ENCODE measurements at regions not wholly inside any gene's neighbourhood (a gene's known extent, or its start where the extent isn't known, plus 50 kb on each side); places are given as distances from the start of the nearest gene placed in this dataset.

DNA sequence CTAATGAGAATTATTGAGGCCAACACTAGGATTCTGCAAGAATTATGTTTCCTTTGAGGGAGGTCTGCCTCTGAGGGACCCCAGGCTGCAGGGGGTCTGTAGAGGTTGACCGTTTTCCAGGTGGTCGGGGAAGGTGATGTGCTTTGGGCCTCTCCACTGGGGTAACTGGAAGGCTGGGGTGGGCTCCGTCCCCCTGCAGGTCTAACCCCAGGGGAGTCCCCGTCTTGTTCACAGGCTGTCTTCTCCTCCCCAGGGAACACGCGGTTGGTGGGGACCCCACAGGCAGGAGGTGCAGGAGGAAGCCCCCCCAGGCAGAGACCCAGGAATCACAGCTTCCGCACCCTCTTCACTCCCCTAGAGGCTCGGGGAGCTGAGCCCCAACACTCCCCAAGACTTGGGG is 726.4 kb downstream of the BRD1 start:
- no peak for DNase-seq (ENCODE audit: low read depth)
- H3K4me3 ChIP-seq (ENCODE audit: low read depth, low read length) = no peak overlapping the region
- TF ChIP-seq, protein P1, sequence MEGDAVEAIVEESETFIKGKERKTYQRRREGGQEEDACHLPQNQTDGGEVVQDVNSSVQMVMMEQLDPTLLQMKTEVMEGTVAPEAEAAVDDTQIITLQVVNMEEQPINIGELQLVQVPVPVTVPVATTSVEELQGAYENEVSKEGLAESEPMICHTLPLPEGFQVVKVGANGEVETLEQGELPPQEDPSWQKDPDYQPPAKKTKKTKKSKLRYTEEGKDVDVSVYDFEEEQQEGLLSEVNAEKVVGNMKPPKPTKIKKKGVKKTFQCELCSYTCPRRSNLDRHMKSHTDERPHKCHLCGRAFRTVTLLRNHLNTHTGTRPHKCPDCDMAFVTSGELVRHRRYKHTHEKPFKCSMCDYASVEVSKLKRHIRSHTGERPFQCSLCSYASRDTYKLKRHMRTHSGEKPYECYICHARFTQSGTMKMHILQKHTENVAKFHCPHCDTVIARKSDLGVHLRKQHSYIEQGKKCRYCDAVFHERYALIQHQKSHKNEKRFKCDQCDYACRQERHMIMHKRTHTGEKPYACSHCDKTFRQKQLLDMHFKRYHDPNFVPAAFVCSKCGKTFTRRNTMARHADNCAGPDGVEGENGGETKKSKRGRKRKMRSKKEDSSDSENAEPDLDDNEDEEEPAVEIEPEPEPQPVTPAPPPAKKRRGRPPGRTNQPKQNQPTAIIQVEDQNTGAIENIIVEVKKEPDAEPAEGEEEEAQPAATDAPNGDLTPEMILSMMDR (IDR thresholded peaks at IDR 0.05; ENCODE audit: control insufficient read depth, extremely low read depth, insufficient read depth) = no peak

DNA sequence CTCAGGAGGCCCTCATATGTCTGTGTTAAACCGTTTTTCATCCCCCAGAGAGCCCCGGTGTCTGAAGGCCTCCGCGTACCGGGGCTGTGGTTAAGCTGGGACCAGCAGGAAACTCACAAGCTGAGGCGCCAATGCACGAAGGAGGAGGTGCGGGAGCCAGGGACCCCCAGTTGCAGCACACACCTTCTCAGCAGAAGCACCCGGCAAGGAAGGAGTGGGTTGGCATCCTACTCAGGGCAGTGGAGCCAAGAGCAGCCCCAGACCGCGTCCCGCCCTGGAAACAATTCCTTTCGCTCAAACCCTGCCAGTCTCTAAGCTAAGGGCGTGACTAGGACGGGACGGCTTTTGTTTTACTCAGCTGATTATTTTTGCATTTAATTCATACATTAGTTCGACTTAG is 726.9 kb downstream of the BRD1 start:
- TF ChIP-seq, protein P1 (IDR thresholded peaks at IDR 0.05; ENCODE audit: control insufficient read depth, extremely low read depth, insufficient read depth) = no peak
- no peak for DNase-seq (ENCODE audit: low read depth)
- no peak overlapping the region for H3K4me3 ChIP-seq (ENCODE audit: low read depth, low read length)

DNA sequence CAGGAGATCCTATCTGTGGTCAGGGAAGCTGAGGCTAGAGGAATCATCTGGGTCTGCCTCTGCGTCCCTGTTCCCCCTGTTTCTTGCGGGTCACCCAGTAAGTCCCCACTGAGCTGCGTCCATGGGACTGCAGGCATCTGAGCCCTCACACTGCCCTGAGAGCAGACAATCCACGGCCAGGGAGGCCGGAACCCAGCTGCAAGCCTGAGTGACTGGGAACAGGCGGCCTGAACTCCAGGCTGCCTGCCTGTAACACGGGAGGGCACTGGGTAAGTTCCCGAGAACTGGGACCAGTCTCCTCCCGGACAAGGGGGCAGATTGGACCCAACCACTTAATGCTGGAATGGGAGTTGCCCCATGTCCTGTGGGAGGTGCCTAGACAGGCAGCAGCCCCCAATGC is 727.4 kb downstream of the BRD1 start:
- no peak overlapping the region for H3K4me3 ChIP-seq (ENCODE audit: low read depth, low read length)
- TF ChIP-seq, protein P1 (IDR thresholded peaks at IDR 0.05; ENCODE audit: control insufficient read depth, extremely low read depth, insufficient read depth) = no peak

DNA sequence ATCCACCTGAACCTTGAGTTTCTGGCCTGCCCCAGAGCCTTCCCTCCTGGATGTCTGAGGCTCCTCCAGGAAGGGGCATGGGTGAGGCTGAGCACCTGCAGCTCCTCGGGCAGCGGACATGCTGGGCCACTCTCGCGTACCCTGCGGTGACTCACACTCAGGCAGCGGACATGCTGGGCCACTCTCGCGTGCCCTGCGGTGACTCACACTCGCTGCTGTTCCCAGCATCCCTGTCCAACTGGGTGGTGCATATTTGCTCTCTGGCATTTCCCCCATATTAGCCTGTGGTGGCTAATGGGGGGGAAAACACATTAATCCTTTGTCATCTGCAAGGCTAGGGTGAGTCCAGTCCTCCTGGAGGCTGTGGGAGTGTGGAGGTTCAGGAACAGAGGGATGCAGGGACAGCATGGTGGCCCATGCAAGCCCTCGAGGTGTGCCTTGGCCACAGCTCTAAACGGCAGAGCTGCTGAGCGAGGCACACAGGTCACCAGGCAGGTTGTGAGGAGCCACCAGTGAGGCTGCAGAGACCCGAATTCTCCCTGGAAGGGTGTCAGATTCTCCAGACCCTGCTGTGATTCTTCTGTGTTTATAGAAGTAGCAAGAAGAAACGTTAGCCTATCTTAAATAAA is 728.1 kb downstream of the BRD1 start:
- no peak overlapping the region for H3K4me3 ChIP-seq (ENCODE audit: low read depth, low read length)
- TF ChIP-seq, protein P1 (IDR thresholded peaks at IDR 0.05; ENCODE audit: control insufficient read depth, extremely low read depth, insufficient read depth) = no peak
- DNase-seq (ENCODE audit: low read depth) = no peak

More for the DNA sequence above, 727.4 kb downstream of the BRD1 start:
- DNase-seq (ENCODE audit: low read depth) = no peak

DNA sequence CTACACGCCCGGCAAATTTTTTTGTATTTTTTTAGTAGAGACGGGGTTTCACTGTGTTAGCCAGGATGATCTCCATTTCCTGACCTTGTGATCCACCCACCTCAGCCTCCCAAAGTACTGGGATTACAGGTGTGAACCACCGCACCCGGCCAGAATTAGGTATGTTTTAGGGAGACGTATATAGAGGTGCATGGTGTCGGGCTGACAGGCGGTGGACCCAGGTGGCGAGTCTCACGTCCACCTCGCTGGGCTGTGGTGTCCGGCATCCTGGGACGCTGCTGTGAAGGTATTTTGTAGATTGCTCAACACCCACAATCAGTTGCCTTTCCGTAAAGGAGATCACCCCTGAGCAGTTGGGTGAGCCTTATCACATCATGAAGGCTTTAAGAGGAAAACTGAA is 728.6 kb downstream of the BRD1 start:
- no peak overlapping the region for H3K4me3 ChIP-seq (ENCODE audit: low read depth, low read length)
- no peak for DNase-seq (ENCODE audit: low read depth)
- TF ChIP-seq, protein P1 (IDR thresholded peaks at IDR 0.05; ENCODE audit: control insufficient read depth, extremely low read depth, insufficient read depth) = no peak

DNA sequence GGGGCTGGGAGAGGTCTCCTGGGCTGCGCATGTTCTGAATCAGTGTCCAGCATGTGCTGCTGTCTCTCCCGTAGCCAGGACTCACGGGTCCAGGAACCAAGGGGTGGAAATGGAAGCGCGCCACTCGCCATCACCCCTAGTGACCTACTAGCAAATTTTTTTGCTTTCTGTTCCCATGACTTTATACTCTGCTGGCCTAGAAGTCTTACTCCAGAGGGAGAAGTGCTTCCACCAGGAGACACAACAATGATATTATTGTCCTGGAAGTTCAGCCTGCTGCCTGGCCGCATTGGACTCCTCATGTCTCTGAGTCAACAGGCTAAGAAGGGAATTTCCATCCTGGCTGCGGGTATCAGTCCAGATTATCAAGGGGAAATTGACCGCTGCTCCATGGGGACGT is 729.7 kb downstream of the BRD1 start:
- no peak overlapping the region for H3K4me3 ChIP-seq (ENCODE audit: low read depth, low read length)
- no peak for DNase-seq (ENCODE audit: low read depth)
- TF ChIP-seq, protein P1 (IDR thresholded peaks at IDR 0.05; ENCODE audit: control insufficient read depth, extremely low read depth, insufficient read depth) = no peak
